ENCODE measurements at regions not wholly inside any gene's neighbourhood (a gene's known extent, or its start where the extent isn't known, plus 50 kb on each side); places are given as distances from the start of the nearest gene placed in this dataset.

DNA sequence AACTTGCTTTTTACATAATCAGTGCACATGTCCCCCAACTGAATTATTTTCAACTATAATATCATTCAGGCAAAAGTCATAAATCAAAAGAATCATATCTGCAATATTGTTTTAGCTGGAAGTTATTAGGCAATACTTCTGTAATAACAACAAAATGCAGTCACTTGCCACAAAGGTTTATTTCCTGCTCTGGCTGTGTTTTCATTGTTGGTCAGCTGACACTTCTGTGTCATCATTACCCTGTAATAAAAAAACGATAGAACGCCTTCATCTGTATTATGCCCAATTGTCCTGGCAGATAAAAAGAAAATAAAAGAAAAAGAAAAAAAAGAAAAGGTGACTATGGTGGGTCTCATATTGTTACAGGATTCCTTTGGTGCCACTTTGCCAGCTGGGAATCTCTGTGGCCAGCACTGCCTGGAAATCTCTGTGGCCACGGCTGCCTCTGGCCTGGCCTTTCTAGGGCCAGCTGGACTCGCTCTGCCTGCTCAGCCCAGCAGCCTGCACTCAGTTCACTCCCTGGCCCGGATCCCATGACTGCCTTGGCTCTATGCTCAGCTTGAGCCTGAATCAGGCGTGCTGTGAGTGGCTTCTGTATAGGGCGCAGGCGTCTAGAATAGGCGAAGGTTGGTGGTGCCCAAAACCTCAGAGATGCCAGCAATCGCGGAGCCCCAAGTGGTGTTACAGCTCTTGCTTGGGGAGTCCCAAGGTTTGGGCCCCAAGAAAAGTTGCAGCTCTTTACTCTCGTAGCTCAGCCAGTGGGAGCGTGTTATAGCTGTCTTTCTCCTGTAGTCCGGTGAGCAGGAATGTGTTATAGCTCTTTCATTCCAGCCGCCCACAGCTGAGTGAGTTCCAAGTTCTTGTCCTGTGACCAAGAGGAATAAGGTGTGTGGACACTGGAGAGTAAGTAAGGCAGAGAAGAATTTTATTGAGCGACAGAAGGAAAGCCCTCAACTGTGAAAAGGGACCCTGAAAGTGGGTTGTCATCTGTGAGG is 1227.1 kb downstream of the SLITRK1 start:
- ATAC-seq (ENCODE audit: low read depth) (peak; percentile 94), DNase-seq (peak; percentile 82)
- Histone ChIP-seq H3K18ac (ENCODE audit: low read depth, low read length) (peak overlapping the region; percentile 26; the same call in 1 of the 2 replicates), H2BK20ac (ENCODE audit: low read depth, low read length) (peak overlapping the region; percentile 31), H2AK9ac (replicated peaks; ENCODE audit: low read depth, low read length, poor library complexity) (no peak overlapping the region), H3K27ac (ENCODE audit: insufficient read depth, low read length) (peak overlapping the region; percentile 84; the same call in 1 of the 2 replicates), H3K9ac (ENCODE audit: low read depth, low read length) (no peak overlapping the region), H3K56ac (ENCODE audit: extremely low read depth, insufficient read depth, low read length) (peak overlapping the region; percentile 29; the same call in 1 of the 2 replicates), H3K9me3 (ENCODE audit: control insufficient read depth, insufficient read depth, low read length) (no peaks in the 10 kb centered on the region), H3K4me1 (ENCODE audit: control insufficient read depth, insufficient read depth, low read length) (peaks cover 3% of the 10 kb centered on the region; the same call in 1 of the 2 replicates), H4K8ac (ENCODE audit: low read depth in 2 of 2, low read length in 2 of 2) (peak overlapping the region; percentile 44 to 75; a peak in 2 of 4 replicates), H2AFZ (replicated peaks; ENCODE audit: low read length, poor library complexity) (peak overlapping the region; percentile 77), H3K4ac (ENCODE audit: low read depth, low read length) (peak overlapping the region; percentile 17), H2BK120ac (ENCODE audit: low read depth, low read length) (peak overlapping the region; percentile 74), H3K14ac (replicated peaks; ENCODE audit: low read depth, low read length) (peak overlapping the region; percentile 37; the same call in 1 of the 2 replicates), H2AK5ac (ENCODE audit: low read depth, low read length) (peak overlapping the region; percentile 6; the same call in 1 of the 2 replicates), H4K20me1 (ENCODE audit: insufficient read depth, low read length) (no peaks in the 10 kb centered on the region), H3K27me3 (ENCODE audit: control insufficient read depth, insufficient read depth, low read length) (no peaks in the 10 kb centered on the region), H2BK15ac (ENCODE audit: low read depth, low read length) (peak overlapping the region; percentile 51; the same call in 1 of the 3 replicates), H4K91ac (ENCODE audit: insufficient read depth, low read depth, low read length) (no peak overlapping the region; the same call in 1 of the 2 replicates), H3K9me1 (ENCODE audit: insufficient read depth, low read length) (no peaks in the 10 kb centered on the region), H3K4me3 (ENCODE audit: insufficient read depth, low read depth, low read length) (0 out of 2 replicates have a peak overlapping the region, but pooled peaks have one; percentile 7), H3K23ac (ENCODE audit: low read depth, low read length) (peak overlapping the region; percentile 41; the same call in 1 of the 2 replicates), H3K79me1 (ENCODE audit: low read depth in 1 of 2, low read length in 2 of 2) (no peaks in the 10 kb centered on the region), H3K36me3 (ENCODE audit: control insufficient read depth, insufficient read depth, low read length) (no peaks in the 10 kb centered on the region), H2BK5ac (ENCODE audit: low read depth, low read length, poor library complexity, severe bottlenecking) (peak overlapping the region; percentile 64), H4K5ac (ENCODE audit: low read depth, low read length) (peak overlapping the region; percentile 33; the same call in 1 of the 2 replicates), H3K4me2 (ENCODE audit: low read depth, low read length) (peak overlapping the region; percentile 55)
- in situ Hi-C loops (cut with MboI; ENCODE audit: low sequenced_read_pairs) (no loop called here), dilution Hi-C loops (cut with HindIII; ENCODE audit: low sequenced_read_pairs, unreplicated experiment) (no loop called here), intact Hi-C loops (cut with micrococcal nuclease) (no loop called here)
- 39% methylated on average over 2 of the region's 16 CpGs; no CpG with 5 or more reads in 1 of the 2 experiments for WGBS, 2 experiments (ENCODE audit: extremely low coverage in 2 of 2, insufficient read length in 1 of 2)
- TF ChIP-seq, protein P1, sequence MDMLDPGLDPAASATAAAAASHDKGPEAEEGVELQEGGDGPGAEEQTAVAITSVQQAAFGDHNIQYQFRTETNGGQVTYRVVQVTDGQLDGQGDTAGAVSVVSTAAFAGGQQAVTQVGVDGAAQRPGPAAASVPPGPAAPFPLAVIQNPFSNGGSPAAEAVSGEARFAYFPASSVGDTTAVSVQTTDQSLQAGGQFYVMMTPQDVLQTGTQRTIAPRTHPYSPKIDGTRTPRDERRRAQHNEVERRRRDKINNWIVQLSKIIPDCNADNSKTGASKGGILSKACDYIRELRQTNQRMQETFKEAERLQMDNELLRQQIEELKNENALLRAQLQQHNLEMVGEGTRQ (IDR thresholded peaks at IDR 0.05; ENCODE audit: low read depth, low read length) = peak; percentile 81
- TF ChIP-seq CEBPB (IDR thresholded peaks at IDR 0.05; ENCODE audit: low read depth, low read length) (peak; percentile 93), RAD21 (IDR thresholded peaks at IDR 0.05; ENCODE audit: low read length) (no peak), BHLHE40 (IDR thresholded peaks at IDR 0.05; ENCODE audit: low read depth, low read length) (0 out of 2 replicates have a peak, but pooled peaks have one; percentile 10)
- ChIA-PET POLR2A (ENCODE audit: unreplicated experiment) (no interaction called here), CTCF (no interaction called here)
- no TSS peak for BruUV-seq (replicated peaks)

All from IMR-90 (cell line).